DND-41 (cell line): ENCODE measurements at regions not wholly inside any gene's neighbourhood (a gene's known extent, or its start where the extent isn't known, plus 50 kb on each side); places are given as distances from the start of the nearest gene placed in this dataset.

Experiments
- ATAC-seq: fragments of 200-7000 bp; cut with Tn5 transposase; 3 replicates; pipeline ENCODE4 v1.9.1; 2021; ENCODE audit warnings: low read depth; ENCODE audit not compliant: insufficient read depth
- DNase-seq: peaks from one replicate; pipeline ENCODE4 v3.0.0-alpha.2; 2020
- H2AFZ ChIP-seq: 2 replicates; pipeline ENCODE4 v1.6.0; 2012; ENCODE audit warnings: low read depth, low read length
- H3K27ac ChIP-seq: 2 replicates; pipeline ENCODE4 v1.5.1; 2012; ENCODE audit warnings: low read length, inconsistent platforms
- H3K27me3 ChIP-seq: fragments of 200-600 bp; sonication (generic); 2 replicates; pipeline ENCODE4 v1.6.0; 2012; ENCODE audit warnings: low read length, mild to moderate bottlenecking, inconsistent platforms; ENCODE audit not compliant: insufficient read depth, poor library complexity
- H3K36me3 ChIP-seq: 2 replicates; pipeline ENCODE4 v1.5.1; 2012; ENCODE audit warnings: low read length, inconsistent platforms; ENCODE audit not compliant: insufficient read depth
- H3K4me1 ChIP-seq: 2 replicates; pipeline ENCODE4 v1.5.1; 2012; ENCODE audit warnings: mild to moderate bottlenecking, low read length; ENCODE audit not compliant: insufficient read depth
- H3K4me2 ChIP-seq: 2 replicates; pipeline ENCODE4 v1.6.0; 2012; ENCODE audit warnings: mild to moderate bottlenecking, moderate library complexity, low read length, inconsistent platforms; ENCODE audit not compliant: insufficient read depth
- H3K4me3 ChIP-seq, 2 experiments: fragments of 200-600 bp in 1 of 2; shearing (Covaris generic) in 1 of 2; 2 replicates each; pipeline ENCODE4 v1.5.1; 2012 to 2016; ENCODE audit warnings: inconsistent platforms in 2 of 2, low read length in 2 of 2, mild to moderate bottlenecking in 2 of 2, low read depth in 1 of 2, moderate library complexity in 1 of 2
- H3K79me2 ChIP-seq: 2 replicates; pipeline ENCODE4 v1.6.0; 2012; ENCODE audit warnings: low read length, inconsistent platforms; ENCODE audit not compliant: insufficient read depth
- H3K9ac ChIP-seq: 2 replicates; pipeline ENCODE4 v1.6.0; 2012; ENCODE audit warnings: low read depth, mild to moderate bottlenecking, inconsistent platforms, low read length, moderate library complexity
- H3K9me3 ChIP-seq: 2 replicates; pipeline ENCODE4 v1.5.1; 2012; ENCODE audit warnings: low read length, moderate library complexity, mild to moderate bottlenecking, inconsistent platforms; ENCODE audit not compliant: insufficient read depth, severe bottlenecking
- H4K20me1 ChIP-seq: 2 replicates; pipeline ENCODE4 v1.6.0; 2012; ENCODE audit warnings: low read length; ENCODE audit not compliant: insufficient read depth
- CTCF ChIP-seq: IDR thresholded peaks from 2 replicates; pipeline ENCODE4 v1.5.1; 2012; ENCODE audit warnings: borderline replicate concordance, low read length, moderate library complexity, mild to moderate bottlenecking; ENCODE audit not compliant: poor library complexity, severe bottlenecking; ENCODE audit errors: extremely low read depth
- EZH2 ChIP-seq: IDR thresholded peaks from 3 replicates; pipeline ENCODE4 v1.6.1; 2012; ENCODE audit warnings: borderline replicate concordance, low read depth, mild to moderate bottlenecking, moderate library complexity, low read length, inconsistent platforms; ENCODE audit not compliant: severe bottlenecking

- TF ChIP-seq CTCF (no peak), EZH2 (no peak)
- Histone ChIP-seq H3K4me1 (no peaks in the 10 kb centered on the region), H3K4me2 (no peak overlapping the region), H2AFZ (no peak overlapping the region), H3K27ac (no peak overlapping the region), H3K79me2 (no peaks in the 10 kb centered on the region), H3K9me3 (no peaks in the 10 kb centered on the region), H3K36me3 (no peaks in the 10 kb centered on the region), H3K4me3 (no peak overlapping the region), H4K20me1 (no peaks in the 10 kb centered on the region), H3K27me3 (no peaks in the 10 kb centered on the region), H3K9ac (no peak overlapping the region)
- ATAC-seq (no peak), DNase-seq (no peak)
These were observed 632.9 kb downstream of the CDH8 start for GRCh38 chr16:61403386-61403785.

GRCh38 chr16:61391896-61392295 lies 644.3 kb downstream of the CDH8 start:
- no peak for TF ChIP-seq CTCF
- no peaks in the 10 kb centered on the region for H3K27me3 ChIP-seq
- no peaks in the 10 kb centered on the region for H3K36me3 ChIP-seq
- H4K20me1 ChIP-seq = no peaks in the 10 kb centered on the region
- DNase-seq (no peak), ATAC-seq (no peak)
- no peak overlapping the region for H3K27ac ChIP-seq
- H2AFZ ChIP-seq = no peak overlapping the region
- no peak overlapping the region for H3K9ac ChIP-seq
- H3K4me3 ChIP-seq = no peak overlapping the region
- H3K9me3 ChIP-seq = no peaks in the 10 kb centered on the region
- no peaks in the 10 kb centered on the region for H3K4me1 ChIP-seq
- H3K79me2 ChIP-seq = no peaks in the 10 kb centered on the region
- no peak overlapping the region for H3K4me2 ChIP-seq

DNA sequence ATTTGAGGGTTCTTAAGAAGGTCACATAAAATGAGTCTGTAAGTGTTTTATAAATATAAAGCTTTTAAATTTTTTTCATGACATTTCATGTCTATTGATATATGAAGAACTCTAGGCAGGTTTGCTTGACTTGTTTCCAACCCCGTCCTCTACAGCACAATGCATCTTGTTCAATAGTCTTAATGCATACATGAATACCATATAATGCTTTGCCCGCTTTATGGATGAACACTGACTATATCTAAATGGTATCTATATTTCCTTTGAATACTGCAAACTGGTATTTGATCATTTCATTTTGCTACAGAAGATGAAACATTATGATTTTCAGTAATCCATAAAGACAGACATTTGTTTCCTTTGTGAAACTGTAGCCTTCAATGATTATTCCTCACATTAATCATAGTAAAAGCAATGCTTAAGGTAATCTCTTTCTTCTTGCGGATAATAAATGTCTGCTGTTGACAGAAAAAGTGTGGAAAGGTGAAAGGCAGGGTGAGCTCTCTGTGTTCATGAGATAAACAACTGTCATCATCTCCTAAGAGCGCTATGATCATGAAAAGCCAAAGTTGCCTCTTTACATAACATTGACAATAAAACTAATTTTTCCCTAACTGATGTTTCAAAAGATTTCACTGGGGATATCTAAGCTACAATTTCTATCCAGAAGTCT lies 645.1 kb downstream of the CDH8 start:
- H3K9me3 ChIP-seq = no peaks in the 10 kb centered on the region
- no peak for TF ChIP-seq EZH2
- TF ChIP-seq CTCF = no peak
- H3K27me3 ChIP-seq = no peaks in the 10 kb centered on the region

More for the DNA sequence above, 645.1 kb downstream of the CDH8 start:
- DNase-seq (no peak), ATAC-seq (no peak)
- H3K79me2 ChIP-seq = no peaks in the 10 kb centered on the region
- H3K4me2 ChIP-seq = no peak overlapping the region
- no peak overlapping the region for H3K9ac ChIP-seq
- no peaks in the 10 kb centered on the region for H4K20me1 ChIP-seq
- H2AFZ ChIP-seq = no peak overlapping the region
- H3K36me3 ChIP-seq = no peaks in the 10 kb centered on the region
- no peak overlapping the region for H3K27ac ChIP-seq
- no peaks in the 10 kb centered on the region for H3K4me1 ChIP-seq
- H3K4me3 ChIP-seq = no peak overlapping the region
